RWPE2 (cell line): ENCODE measurements at regions not wholly inside any gene's neighbourhood (a gene's known extent, or its start where the extent isn't known, plus 50 kb on each side); places are given as distances from the start of the nearest gene placed in this dataset.

Source experiments
- ATAC-seq: fragments of 200-7000 bp; cut with Tn5 transposase; 3 replicates; pipeline ENCODE4 v1.9.1; 2021; ENCODE audit warnings: low read depth
- DNase-seq: peaks from one replicate; pipeline ENCODE4 v3.0.0-alpha.2; 2020; ENCODE audit warnings: low spot score
- H3K27ac ChIP-seq: fragments of 450-650 bp; 2 replicates; pipeline ENCODE4 v1.5.1; 2017; ENCODE audit warnings: mild to moderate bottlenecking; ENCODE audit not compliant: poor library complexity, severe bottlenecking
- H3K27me3 ChIP-seq: fragments of 250-450 bp; sonication (Bioruptor Pico); 2 replicates; pipeline ENCODE4 v1.5.1; 2021; ENCODE audit warnings: mild to moderate bottlenecking, moderate library complexity; ENCODE audit not compliant: insufficient read depth, poor library complexity, severe bottlenecking
- H3K36me3 ChIP-seq: fragments of 250-450 bp; sonication (Bioruptor Pico); 2 replicates; pipeline ENCODE4 v1.5.1; 2020; ENCODE audit warnings: low read depth, mild to moderate bottlenecking, moderate library complexity
- H3K4me1 ChIP-seq: fragments of 250-450 bp; sonication (Bioruptor Pico); 2 replicates; pipeline ENCODE4 v1.5.1; 2021; ENCODE audit warnings: mild to moderate bottlenecking, moderate library complexity; ENCODE audit not compliant: insufficient read depth, poor library complexity, severe bottlenecking
- H3K4me3 ChIP-seq: fragments of 250-450 bp; sonication (Bioruptor Pico); 2 replicates; pipeline ENCODE4 v1.5.1; 2021; ENCODE audit warnings: mild to moderate bottlenecking, moderate library complexity; ENCODE audit not compliant: severe bottlenecking
- H3K9me3 ChIP-seq: fragments of 250-450 bp; sonication (Bioruptor Pico); 2 replicates; pipeline ENCODE4 v1.5.1; 2021; ENCODE audit warnings: mild to moderate bottlenecking, moderate library complexity; ENCODE audit not compliant: severe bottlenecking
- CTCF ChIP-seq: fragments of 450-650 bp; IDR thresholded peaks from one replicate; pipeline ENCODE4 v1.5.1; 2017; ENCODE audit warnings: mild to moderate bottlenecking, moderate library complexity; ENCODE audit not compliant: poor library complexity, severe bottlenecking

GRCh38 chr1:81358151-81358550, 442.6 kb upstream of the ADGRL2 start:
- TF ChIP-seq CTCF = no peak

GRCh38 chr1:81351864-81352263, 448.9 kb upstream of the ADGRL2 start:
- Histone ChIP-seq H3K27me3 (peaks cover 3% of the 10 kb centered on the region), H3K4me3 (no peak overlapping the region), H3K9me3 (no peaks in the 10 kb centered on the region), H3K4me1 (no peaks in the 10 kb centered on the region), H3K36me3 (no peaks in the 10 kb centered on the region), H3K27ac (no peak overlapping the region)
- ATAC-seq = no peak
- DNase-seq = no peak
- no peak for TF ChIP-seq CTCF

More at GRCh38 chr1:81358151-81358550, 442.6 kb upstream of the ADGRL2 start:
- DNase-seq (no peak), ATAC-seq (no peak)
- Histone ChIP-seq H3K4me3 (no peak overlapping the region), H3K27ac (no peak overlapping the region), H3K27me3 (no peaks in the 10 kb centered on the region), H3K4me1 (no peaks in the 10 kb centered on the region), H3K9me3 (no peaks in the 10 kb centered on the region), H3K36me3 (no peaks in the 10 kb centered on the region)

- TF ChIP-seq CTCF = no peak
- H3K27me3 ChIP-seq = peaks cover 3% of the 10 kb centered on the region
- no peaks in the 10 kb centered on the region for H3K4me1 ChIP-seq
- no peak overlapping the region for H3K27ac ChIP-seq
- H3K4me3 ChIP-seq = no peak overlapping the region
- no peaks in the 10 kb centered on the region for H3K9me3 ChIP-seq
- DNase-seq (no peak), ATAC-seq (no peak)
- H3K36me3 ChIP-seq = no peaks in the 10 kb centered on the region
Measured at GRCh38 chr1:81349194-81349965, 451.4 kb upstream of the ADGRL2 start.

- Histone ChIP-seq H3K27me3 (peaks cover under 1% of the 10 kb centered on the region), H3K4me1 (no peaks in the 10 kb centered on the region), H3K4me3 (no peak overlapping the region), H3K36me3 (no peaks in the 10 kb centered on the region), H3K27ac (no peak overlapping the region), H3K9me3 (no peaks in the 10 kb centered on the region)
- DNase-seq (no peak), ATAC-seq (no peak)
- TF ChIP-seq CTCF = no peak
Measured at GRCh38 chr1:81345110-81345509, 455.6 kb upstream of the ADGRL2 start.

GRCh38 chr1:81340239-81340638, 460.5 kb upstream of the ADGRL2 start:
- Histone ChIP-seq H3K4me3 (no peak overlapping the region), H3K27me3 (no peaks in the 10 kb centered on the region), H3K4me1 (no peaks in the 10 kb centered on the region), H3K9me3 (no peaks in the 10 kb centered on the region), H3K36me3 (no peaks in the 10 kb centered on the region), H3K27ac (no peak overlapping the region)
- no peak for TF ChIP-seq CTCF
- ATAC-seq (no peak), DNase-seq (no peak)
